ENCODE measurements at regions not wholly inside any gene's neighbourhood (a gene's known extent, or its start where the extent isn't known, plus 50 kb on each side); places are given as distances from the start of the nearest gene placed in this dataset.
"Not testable (repeated sequence)": the region's sequence is repeated elsewhere in the genome, so short reads cannot be mapped to it uniquely, and the experiment has no call there.

DNA sequence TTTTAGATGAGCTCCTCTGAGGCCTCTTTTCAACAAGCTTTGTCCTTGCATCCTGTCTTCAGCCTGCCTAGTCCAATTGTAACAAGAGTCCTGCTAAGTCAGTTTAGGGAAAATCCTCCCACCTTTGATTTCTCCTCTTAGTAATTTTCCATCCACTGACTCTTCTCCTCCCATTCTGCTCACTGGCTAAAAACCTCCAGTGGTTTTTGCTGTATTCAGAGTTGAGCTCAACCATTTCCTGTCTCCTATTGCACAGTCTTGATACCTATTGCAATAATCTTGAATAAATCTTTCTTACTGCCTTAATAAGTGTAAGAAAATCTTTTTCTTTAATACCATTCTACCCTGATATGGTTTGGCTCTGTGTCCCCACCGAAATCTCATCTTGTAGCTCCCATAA, 117.8 kb upstream of the ENPP6 start:
- no peak for DNase-seq

DNA sequence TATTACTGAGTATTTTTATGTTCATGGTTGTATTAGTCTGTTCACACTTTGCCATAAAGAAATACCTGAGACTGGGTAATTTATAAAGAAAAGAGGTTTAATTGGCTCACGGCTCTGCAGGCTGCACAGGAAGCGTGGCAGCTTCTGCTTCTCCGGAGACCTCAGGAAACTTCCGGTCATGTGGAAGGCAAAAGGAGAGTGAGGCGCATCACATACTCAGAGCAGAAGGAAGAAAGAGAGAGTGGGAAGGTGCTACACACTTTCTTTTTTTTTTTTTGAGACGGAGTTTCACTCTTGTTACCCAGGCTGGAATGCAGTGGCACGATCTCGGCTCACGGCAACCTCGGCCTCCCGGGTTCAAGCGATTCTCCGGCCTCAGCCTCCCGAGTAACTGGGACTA, 115.8 kb upstream of the ENPP6 start:
- not testable (repeated sequence) for DNase-seq

DNA sequence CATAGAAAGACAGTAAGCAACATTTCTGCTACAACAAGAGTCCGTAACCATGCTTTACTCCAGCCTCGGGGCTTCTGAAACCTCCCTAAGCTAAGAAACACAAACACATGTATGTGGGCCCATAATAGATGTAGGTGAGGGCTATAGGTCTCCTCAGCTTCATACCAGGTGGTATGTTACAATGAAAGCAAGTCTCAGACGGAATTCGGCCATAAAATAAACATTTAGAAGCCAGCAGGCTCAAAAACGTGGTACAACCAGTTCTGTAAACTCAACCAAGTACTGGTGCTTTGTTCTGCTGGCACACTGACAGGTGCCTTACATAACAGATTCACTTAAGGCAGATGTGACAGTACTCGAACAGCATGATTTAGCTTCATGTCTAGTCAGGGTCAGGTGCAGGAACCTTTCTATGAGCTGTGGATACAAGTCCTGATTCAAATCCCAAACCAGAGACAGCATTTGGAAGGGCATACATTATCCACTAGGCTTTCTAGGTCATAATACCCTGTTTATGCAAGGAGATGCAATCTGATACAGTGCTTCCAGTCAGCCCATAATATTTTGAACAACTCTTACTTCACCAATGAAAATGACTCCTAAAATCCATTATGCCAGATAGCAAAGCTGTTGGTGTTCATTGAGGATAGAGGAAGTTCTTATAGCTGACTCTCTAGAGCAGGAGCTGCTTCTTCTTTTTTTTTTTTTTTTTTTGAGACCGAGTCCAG, 113.8 kb upstream of the ENPP6 start:
- peak; percentile 9 for DNase-seq

DNA sequence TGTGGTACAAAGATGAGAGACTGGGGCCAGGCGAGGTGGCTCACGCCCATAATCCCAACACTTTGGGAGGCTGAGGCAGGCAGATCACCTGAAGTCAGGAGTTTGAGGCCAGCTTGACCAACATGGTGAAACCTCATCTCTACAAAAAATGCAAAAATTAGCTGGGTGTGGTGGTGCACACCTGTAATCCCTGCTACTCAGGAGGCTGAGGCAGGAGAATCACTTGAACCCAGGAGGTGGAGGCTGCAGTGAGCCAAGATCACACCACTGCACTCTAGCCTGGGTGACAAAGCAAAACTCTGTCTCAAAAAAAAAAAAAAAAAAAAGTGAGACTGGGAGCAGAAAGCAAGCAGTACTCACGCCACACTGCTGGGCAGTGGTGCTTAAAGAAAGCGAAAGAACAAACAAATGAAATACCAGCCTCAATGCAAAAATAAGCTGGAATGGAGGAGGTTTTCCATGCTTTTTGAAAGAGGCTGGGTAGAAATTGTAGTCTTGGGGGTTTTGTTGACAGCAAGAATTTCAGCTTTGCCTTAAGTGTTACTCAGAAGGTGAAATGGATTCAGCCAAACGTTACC, 112.9 kb upstream of the ENPP6 start:
- DNase-seq = not testable (repeated sequence)

DNA sequence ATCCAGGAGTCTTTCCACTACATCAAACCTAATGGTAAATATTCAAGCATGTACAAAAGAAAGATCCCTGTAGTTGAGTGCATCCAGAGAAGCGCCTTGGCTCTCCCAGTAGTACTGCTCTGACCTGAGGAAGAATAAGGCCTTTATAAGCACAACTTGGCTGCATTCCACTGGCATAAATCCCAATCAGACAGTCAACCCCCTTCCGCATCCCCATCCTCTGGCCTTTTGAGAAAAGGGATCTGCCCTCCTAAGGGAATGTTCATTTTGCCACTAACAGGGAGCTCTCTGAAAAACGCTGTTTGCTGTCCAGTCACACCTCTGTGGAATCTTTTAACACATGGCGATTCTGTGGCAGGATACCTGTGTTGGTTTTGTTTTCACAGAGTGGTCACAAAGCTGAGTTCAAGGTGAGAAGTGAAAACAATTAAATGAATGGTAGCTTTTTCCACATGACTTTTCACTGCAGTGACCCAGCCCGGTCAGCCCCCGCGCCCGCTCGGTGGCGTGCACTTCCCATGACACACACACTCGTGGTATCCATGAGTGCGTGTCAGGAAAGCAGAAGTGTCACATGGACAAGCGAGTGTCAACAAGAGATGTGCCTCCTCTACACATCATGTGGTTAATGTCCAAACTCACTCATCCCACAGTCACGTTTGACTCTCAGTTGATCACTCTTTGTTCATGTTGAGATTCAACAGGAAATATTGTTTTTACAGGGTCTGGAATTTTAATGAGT, 112.2 kb upstream of the ENPP6 start:
- DNase-seq = no peak

DNA sequence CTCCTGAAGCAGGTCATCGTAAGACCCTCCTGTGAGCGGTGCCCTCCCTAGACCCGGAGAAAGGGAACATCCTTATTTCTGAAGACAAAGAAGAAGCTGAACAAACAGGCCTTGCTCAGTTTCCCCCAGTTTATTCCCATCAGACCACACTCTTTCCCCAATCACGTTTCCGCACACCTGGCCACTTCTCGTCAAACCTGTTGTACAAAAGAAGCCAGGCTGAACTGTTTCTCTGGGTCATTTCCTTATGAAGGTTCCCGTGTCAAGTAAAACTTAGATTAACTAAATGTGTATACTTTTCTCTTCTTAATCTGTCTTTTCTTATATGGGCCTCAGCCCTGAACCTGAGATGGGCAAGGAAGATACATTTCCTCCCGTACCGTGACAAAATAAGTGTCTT, 111.6 kb upstream of the ENPP6 start:
- no peak for DNase-seq

DNA sequence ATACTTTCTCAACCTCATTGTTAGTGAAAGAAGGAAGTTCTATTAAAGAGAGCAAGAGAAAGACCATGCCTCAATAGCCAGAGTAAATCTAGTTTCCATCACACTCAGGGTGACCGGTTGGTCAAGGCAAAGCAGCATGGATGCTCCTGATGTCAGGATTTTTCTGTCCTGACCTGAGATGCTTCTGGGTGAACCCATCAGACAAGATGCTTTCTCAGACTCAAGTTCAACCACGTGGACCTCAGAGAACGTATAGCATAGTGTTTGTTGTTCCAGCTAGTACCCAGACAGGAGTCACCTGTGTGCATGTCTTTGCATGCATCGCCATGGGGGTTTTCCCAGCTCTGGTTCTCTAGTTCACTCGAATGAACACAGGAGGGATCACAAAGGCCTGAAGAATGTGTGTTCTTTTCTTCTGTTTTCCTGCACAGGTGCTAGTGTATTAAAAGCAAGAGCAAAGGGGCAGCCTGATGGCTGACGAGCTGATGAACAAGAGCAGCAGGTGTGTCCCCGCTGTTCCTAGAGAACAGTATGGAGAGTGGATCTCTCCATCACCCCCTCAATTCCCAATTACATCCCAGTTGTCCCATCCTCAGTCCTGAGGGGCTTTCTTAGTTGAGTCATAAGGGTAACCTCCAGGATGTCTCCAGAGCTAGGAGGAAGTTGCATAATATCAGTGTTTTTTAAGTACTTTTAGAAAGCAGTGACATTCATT, 110.5 kb upstream of the ENPP6 start:
- no peak for DNase-seq

DNA sequence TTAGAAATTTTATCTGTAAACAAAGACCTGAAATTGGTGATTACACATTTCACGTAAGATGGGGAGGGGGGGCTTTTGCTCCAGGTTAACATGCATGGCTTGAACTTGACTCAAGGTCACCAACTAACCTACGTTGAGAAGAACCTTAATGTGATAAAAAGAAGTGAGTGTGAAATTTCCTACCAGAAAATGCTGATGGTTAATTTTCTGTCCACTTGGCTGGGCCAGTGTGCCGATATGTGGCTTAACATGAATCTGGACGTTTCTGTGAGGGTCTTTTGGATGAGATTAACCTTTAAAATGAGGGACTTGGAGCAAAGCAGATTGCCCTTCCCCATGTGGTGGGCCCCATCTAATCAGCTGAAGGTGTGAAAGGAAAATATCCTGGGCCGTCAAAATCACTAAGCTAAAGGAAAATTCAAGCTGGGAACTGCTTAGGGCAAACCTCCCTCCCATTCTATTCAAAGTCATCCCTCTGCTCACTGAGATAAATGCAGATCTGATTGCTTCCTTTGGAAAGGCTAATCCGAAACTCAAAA, 107.3 kb upstream of the ENPP6 start:
- DNase-seq = no peak

DNA sequence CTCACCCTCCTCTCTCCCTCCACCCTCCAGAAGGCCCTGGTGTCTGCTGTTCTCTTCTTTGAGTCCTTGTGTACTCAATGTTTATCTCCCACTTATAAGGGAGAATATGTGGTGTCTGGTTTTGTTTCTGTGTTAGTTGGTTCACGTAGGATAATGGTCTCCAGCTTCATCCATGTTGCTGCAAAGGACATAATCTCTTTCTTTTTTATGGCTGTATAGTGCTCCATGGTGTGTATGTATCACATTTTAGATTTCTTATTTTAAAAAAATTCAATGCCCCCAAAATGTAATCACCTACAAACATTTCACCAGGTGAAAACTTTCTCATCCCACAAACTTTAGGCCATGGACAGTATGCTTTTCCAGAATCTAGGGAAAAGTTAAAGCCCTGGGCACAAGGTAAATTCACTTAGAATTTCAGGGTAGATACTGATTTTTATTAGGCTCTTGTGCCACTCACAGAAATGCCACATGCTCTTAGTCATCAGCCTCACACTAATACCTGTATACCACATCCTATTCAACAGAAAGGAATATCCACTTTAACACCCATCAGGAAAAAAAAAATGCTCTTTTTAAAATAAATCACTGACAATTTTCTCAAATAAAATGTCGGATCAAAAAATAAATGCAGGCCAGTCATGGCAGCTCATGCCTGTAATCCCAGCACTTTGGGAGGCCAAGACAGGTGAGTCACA, 104.8 kb upstream of the ENPP6 start:
- DNase-seq = no peak

DNA sequence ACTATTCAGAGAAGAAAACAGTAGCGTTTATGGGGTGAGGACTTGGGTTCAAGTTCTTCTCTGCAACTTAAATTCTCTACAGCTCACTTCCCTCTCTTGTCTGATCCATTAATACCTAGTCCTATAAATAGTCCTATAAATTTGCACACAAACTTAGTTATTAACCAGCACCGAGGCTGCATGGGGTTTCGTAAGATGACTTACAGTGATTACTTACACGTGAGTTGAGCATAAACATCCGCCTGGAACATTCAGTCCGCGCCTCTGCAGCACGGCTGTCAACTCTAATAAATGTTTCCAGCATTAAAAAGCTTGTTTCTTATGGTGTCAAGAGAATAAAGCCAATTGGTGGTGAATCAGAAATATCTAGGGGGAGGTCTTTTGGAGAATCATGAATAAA, 103.0 kb upstream of the ENPP6 start:
- no peak for DNase-seq

DNA sequence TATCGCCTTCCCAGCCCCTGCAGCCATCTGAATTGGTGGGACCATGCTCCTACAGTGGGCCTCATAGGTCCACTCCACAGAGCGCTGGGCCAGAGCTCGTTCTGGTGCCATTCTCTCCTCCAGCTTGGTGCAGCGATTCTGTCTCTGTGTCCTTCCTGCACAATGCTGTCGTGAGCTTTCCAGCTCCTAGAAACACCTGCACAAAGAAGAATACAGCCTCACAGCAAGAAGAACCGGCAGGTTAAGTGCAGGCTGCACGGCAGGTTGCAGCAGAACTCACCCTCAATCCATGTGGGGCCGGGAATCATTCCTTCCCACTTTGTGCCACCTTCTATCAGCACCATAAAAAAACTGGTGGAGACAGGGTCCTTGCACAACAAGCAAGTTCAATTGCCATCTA, 101.2 kb upstream of the ENPP6 start:
- DNase-seq = no peak

DNA sequence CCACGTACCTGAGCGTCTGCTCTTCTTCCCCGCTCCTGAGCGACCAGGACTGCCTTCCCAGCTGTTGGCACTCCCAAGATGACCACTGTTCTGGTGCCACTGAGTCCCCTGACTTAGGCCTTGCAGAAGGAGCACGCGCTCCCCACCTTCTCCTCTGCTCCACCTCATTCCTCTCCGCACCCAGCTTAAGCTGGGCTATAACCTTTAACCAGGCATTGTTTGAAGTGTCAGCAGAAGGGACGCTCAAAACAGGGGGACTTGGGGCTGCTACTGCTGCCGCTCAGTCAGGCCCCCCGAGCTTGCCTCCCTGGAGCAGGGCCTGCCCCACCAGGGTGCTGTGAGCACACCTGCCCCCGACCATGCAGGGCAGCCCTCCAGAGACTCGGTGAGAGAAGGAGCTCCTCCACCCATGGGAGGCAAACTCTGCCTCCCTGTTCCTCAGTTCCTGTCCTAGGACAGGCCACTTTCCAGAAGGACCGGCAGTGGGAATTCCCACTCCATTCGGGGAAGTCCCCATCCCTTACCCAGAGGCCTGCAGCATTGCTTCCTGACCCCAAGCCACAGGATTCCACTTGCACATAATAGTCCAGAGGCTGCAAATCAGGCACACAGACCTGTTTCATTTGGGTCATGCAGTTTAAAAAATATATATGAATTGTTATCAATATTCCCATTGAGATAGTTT, 99.7 kb upstream of the ENPP6 start:
- DNase-seq = no peak

DNA sequence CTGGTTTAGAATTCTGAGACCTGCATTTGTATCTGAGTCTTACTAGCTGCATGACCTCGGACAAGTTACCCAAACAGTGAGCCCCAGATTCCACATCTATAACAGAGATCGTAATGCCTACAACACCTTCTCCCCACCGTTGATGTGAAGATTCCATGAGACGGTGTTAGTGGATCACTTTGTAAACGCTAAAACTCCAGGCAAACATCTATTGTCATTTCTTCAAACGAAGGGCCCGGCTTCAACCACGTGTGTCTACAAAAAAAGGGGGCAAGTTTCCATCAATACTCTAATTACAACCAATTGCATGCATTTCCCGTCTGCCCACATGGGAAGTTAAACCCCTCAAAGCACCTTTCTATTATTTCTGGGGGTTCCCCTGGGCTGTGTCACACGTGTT, 99.1 kb upstream of the ENPP6 start:
- DNase-seq = no peak

DNA sequence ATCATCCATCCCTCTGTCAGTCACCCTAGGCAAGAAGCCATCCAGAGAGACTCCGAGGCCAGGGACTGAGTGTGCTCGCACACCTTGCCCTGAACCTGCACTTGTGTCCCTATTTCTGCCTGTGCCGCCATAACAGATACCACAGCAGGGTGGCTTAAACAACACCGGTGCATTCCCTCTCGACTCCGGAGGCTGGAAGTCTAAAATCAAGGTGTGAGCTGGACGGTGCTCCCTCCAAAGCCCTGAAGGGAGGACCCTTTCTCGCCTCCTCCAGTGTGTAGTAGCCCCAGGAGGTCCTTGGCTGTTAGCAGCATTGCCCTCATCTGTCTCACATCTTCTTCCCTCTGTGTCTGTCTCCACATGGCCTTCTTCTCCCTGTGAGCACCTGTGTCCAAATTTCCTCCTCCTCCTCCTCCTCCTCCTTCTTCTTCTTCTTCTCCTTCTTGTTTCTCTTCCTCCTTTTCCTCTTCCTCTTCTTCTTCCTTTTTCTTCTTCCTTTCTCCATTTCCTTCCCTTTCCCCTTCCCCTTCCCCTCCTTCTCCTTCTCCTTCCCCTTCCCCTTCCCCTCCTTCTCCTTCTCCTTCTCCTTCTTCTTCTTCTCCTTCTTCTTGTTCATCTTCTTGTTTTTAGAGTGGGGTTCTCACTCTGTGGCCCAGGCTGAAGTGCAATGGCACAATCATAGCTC, 98.1 kb upstream of the ENPP6 start:
- no peak for DNase-seq

DNA sequence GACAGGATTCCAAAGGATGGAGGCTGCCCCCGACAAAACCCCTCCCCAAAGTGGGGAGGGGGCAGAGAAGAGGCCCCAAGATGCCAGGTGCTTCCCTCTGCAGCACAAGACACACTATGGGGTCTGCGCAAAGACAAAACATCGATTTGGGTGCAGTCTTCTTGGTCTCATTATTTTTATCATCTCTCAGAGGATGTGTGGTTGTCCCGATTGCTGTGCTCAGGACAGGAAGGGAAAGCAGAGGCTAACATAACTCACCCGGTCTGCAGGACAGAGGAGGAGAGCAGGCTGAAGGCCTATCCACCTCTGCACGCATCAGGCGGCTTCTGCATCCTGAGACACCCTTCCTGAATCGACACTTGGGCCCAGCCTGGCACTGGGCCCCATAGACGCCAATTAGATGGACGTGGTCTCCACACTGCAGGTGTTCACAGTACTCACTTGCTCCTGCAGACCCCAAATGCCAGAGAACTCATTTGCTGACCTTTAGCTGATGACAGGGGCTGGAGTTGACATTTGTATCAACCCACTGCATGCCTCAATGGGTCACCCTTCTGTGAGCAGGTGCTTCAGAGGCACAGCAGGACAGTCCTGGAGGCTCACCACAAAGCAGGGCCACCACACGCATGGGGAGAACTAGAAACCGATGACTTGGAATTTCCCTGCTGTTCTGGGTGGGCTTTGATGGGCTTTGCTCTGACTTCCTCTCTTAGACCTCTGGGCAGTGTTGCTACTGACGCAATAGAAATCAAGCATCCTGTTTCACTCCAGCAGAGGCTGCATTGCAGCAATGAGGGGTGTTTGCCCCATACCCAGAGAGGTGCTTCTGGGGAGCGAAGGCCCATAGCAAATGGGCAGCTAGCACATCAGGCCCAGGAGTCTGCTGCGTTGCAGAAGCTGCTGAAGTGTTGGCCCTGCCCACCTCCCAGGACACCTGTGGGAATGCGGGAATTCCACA, 96.3 kb upstream of the ENPP6 start:
- DNase-seq = no peak

DNA sequence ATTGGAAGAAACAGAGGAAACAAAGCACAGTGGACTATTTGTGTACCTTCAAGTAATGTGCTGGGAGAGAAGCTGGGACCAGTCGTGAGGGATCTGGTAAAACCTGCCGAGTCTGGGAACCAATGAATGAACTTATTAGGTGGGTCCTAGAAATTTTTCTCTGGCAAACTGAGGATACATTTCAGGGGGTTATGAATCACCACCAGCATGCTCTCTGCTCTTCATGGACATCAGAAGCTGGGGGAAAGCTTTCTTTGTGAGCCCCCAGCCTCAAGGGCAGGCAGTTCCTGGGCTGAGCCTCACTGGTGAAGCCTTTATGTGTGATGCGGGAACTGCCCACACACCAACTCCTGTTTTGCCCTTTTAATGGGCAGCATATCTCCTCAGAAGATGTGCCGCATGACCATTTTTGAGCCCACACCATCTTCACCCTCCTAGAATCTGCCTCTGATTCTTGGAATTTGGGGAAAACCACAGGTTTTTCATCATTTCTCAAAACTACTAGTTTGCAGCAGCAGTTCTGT, 95.4 kb upstream of the ENPP6 start:
- DNase-seq = no peak

DNA sequence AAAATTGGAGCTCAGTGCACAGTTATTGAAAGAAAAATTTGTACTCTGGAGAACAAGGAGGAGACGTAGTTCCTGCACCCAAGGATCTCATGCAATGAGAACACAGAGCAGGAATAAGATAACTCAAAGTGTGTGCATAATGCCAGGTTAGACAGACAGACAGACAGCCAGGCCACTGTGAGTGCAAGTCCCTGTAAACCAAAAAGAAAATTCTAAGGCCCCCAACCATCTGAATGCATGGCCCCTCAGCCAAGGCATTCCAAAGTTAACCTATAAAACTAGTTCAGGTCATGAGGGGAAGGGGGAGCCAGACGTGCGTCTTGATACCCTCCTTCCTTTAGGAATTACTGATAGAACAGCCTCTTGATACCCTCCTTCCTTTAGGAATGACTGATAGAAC, 94.5 kb upstream of the ENPP6 start:
- no peak for DNase-seq

DNA sequence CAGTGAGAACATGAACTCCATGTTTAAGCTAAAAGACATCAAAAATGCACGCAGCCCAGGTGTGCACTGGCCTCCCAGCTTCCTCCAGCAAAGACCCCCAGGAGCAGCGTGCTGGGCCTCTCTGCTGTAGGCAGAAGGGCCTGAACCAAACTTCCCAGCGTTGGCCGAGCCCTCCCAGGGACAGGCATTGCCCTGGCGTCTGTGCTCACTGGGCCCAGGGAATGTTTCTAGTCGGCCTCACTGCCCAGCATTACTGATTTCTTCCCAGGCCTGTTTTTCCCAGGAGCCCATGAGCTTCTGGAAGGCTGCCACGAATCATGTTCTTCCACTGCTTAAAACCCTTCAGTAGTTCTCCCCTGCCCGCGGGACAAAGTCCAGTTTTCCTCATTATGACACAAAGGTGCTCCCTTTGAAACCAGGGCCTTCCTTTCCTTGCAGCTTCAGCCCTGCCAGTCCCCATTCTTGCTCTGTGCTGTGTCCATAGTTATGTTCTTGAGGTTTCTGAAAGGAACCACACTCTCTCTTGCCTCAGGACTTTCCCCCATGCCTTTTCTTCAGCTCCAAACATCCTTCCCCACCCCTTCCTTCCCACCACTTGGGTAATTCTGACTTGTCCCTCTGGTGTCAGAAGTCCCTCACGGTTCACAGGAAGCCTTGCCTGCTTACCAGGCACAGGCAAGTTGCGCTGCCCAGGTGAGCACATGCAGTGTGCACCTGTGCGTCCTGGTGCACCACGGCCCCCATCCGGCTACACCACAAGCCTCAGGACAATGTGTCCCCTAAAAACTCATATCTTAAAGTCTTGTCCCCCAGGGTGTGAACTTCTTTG, 93.4 kb upstream of the ENPP6 start:
- DNase-seq = no peak

DNA sequence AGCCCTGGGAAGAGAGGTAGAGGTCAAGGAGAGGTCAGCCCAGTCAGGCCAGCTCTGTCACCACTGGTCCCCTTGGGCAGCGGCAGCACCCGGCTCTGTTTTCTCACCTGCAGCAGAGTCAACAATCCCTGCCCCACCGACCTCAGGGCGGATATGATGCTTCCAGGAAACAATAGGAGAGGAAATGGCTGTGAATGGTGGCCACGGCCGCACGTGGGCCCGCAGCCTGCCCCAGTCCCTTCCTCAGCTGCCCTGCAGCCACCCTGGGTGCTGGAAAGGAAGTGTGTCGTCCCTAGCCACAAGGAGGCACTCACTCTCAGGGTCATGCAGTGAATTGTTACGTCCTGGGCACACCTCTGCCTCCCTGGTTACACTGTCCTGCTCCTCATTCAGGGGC, 92.5 kb upstream of the ENPP6 start:
- no peak for DNase-seq
